ENCODE measurements at regions not wholly inside any gene's neighbourhood (a gene's known extent, or its start where the extent isn't known, plus 50 kb on each side); places are given as distances from the start of the nearest gene placed in this dataset.

GRCh38 chr7:153443032-153443701 is 609.0 kb upstream of the DPP6 start:
- DNase-seq (ENCODE audit: low read depth in 2 of 2), result no peak

GRCh38 chr7:153444641-153445040 is 607.6 kb upstream of the DPP6 start:
- no peak for DNase-seq (ENCODE audit: low read depth in 2 of 2)

GRCh38 chr7:153445641-153446040 is 606.6 kb upstream of the DPP6 start:
- no peak for DNase-seq (ENCODE audit: low read depth in 2 of 2)

DNA sequence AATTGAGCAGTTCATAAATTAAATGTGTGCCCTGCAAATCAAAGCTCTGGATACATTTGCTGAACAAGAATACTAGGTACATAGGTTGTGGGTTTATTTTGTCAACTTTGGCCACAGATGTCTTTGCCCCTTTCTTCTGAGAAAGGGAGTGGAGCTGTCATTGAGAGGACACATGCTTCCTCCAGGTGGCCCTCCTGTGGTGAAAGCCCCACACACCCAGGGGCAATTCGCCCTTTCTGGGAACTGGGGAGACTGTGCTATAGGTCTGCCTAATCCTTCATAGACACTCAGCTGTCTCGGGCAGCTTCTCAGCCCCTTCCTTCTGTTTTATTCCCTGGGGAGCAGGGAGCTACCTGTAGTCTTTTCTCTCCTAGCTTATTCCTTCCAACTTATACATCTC is 605.7 kb upstream of the DPP6 start:
- no peak for DNase-seq (ENCODE audit: low read depth in 2 of 2)

DNA sequence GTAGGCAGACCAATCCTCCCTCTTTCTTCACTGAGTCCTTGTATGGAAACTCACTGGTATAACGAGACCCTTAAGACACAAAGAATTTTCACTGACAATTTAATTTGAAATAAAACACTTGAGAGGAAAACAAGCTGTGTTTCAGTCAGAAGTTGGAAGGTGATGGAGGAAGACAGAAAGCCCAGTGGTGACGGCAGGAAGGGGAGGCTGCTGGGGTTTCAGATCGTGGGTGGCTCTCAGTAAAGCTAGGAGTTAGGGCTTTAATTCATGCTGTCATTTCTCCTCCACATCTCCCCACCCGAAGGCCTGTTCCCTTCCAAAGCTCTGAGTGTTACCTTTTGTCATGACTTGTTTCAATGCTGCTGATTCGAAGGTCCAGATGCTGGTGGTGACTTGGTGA is 605.2 kb upstream of the DPP6 start:
- DNase-seq (ENCODE audit: low read depth in 2 of 2), result no peak

GRCh38 chr7:153452661-153453060 is 599.5 kb upstream of the DPP6 start:
- no peak for DNase-seq (ENCODE audit: low read depth in 2 of 2)

GRCh38 chr7:153454306-153454705 is 597.9 kb upstream of the DPP6 start:
- no peak for DNase-seq (ENCODE audit: low read depth in 2 of 2)

GRCh38 chr7:153457746-153458145 is 594.5 kb upstream of the DPP6 start:
- DNase-seq (ENCODE audit: low read depth in 2 of 2), result no peak

- DNase-seq (ENCODE audit: low read depth in 2 of 2), result no peak
These were observed 582.1 kb upstream of the DPP6 start for GRCh38 chr7:153470004-153470671.

DNA sequence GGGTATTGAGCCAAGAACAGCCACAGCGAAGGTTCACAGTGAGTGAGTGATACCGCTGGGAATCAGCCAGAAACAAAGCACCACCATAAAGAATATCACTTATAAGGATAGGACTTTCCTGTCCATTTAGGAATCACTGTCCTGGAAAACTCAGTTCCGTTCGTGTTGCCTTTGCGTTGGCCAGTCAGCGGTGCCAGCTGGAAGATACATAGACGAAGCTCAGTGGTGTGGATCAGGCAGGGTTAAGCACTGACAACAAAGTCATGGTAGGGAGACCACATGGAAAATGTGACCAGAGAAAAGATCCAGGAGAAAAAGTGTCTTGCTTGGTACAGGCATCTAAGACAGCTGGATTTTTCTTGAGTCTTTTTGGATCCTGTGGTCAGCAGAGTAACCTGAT is 579.7 kb upstream of the DPP6 start:
- DNase-seq (ENCODE audit: low read depth in 2 of 2), result no peak

DNA sequence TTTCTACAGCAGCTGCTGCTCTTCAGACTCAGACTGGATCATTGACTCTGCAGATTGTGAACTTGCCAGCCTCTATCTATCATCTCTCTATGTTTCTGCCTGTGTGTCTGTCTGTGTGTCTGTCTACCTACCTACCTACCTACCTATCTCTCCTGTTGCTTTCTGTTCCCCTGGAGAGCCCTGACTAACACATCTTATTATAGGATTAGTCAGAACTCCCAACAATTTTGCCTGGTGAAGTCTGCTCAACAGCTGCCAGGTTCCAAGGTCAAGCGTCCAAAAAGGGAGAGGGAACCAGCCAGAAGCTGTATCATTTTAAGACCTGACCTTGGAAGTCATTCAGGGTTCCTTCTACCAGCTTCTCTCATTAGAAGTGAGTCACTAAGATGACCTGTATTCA is 579.0 kb upstream of the DPP6 start:
- no peak for DNase-seq (ENCODE audit: low read depth in 2 of 2)

DNA sequence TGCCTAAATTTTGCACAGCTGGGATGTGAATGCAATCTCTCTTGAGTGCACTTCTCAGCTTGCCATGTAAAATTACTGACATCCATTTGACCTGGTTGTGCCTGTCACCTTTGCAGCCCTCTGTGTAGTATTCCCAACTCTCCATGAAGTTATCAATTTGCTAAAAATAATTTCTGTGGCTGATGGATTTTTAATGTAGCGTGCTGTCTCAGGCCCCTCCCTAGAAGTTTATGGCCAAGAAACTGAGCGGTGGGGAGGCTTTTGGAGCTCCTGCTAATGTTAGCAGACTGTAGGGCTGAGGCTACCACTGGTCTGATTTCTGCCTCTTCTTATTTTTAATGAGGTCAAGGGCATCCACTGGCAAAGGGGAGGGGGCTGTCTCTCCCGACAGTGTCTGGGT is 577.0 kb upstream of the DPP6 start:
- DNase-seq (ENCODE audit: low read depth in 2 of 2), result no peak

GRCh38 chr7:153476166-153476565 is 576.0 kb upstream of the DPP6 start:
- no peak for DNase-seq (ENCODE audit: low read depth in 2 of 2)

DNA sequence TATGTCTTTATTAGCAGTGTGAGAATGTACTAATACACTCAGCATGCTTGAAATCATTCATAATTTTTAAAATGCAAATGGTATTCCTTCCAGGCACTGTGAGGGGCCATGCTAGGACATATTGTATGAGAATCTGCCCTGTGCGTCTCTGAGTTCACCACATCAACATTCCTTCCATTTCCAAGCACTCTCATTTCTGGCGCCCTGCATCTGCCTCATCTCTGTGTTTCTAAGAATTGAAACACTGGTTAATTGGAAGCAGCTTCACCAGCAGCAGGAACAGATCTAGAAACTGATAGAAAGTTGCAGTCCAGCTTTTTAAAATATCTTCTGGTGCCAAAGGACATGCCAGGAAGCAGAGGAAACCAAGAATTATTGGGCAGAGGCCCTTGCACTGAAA is 555.9 kb upstream of the DPP6 start:
- no peak for DNase-seq (ENCODE audit: low read depth in 2 of 2)

- DNase-seq (ENCODE audit: low read depth in 2 of 2), result no peak
These were observed 549.1 kb upstream of the DPP6 start for GRCh38 chr7:153503093-153503492.

GRCh38 chr7:153504288-153505075 is 547.7 kb upstream of the DPP6 start:
- no peak for DNase-seq (ENCODE audit: low read depth in 2 of 2)

GRCh38 chr7:153507885-153508284 is 544.3 kb upstream of the DPP6 start:
- DNase-seq (ENCODE audit: low read depth in 2 of 2), result no peak

- no peak for DNase-seq (ENCODE audit: low read depth in 2 of 2)
These were observed 542.4 kb upstream of the DPP6 start for GRCh38 chr7:153509768-153510167.

DNA sequence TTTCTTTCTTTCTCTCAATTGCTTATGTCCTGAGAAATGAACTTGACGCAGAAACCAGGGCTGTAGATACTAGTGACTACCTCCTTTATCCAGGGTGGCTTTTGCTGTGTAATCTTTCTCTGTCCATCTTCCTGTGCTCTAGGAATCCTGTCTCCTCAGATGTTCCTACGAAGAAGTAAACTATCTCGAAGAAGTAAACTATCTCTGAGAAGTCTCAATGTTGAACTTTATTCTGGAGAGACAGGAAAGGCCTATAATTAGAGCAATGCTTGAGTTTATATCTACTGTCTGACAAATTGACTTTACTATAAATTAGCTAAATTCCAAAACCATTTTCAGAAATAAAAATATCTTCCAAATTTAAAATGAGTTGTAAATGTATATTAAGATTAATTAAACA is 541.5 kb upstream of the DPP6 start:
- no peak for DNase-seq (ENCODE audit: low read depth in 2 of 2)

DNA sequence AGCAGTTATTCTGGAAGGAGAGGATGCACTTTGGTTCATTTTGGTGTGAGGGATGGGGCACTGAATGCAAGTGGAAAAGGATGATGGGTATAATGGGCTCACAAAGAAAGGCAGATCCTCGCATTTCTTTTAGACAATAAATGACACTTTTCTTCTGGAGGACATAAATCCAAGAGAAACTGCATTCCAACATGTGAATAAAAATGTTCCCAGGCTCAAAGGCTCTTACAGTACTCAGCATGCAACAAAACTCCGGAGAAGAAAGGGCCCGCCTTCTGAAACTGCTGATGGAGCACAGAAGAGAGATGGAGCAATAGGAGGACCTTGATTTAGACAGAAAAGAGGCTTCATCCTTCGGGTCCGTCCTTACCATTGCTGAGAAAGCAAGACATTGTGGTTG is 538.2 kb upstream of the DPP6 start:
- DNase-seq (ENCODE audit: low read depth in 2 of 2), result no peak

DNA sequence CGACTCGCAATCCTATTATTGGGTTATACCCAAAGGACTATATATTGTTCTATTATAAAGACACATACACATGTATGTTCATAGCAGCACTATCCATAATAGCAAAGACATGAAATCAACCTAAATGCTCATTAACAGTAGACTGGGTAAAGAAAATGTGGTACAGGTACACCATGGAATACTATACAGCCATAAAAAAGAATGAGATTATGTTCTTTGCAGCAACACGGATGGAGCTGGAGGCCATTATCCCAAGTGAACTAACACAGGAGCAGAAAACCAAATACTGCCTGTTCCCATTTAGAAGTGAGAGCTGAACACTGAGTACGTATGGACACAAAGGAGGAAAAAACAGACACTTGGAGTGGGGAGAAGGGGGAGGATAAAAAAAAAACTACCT is 536.8 kb upstream of the DPP6 start:
- DNase-seq (ENCODE audit: low read depth in 2 of 2), result no peak

GRCh38 chr7:153518201-153518984 is 533.8 kb upstream of the DPP6 start:
- no peak for DNase-seq (ENCODE audit: low read depth in 2 of 2)
